ENCODE measurements at regions not wholly inside any gene's neighbourhood (a gene's known extent, or its start where the extent isn't known, plus 50 kb on each side); places are given as distances from the start of the nearest gene placed in this dataset.

- TF ChIP-seq, protein P1, sequence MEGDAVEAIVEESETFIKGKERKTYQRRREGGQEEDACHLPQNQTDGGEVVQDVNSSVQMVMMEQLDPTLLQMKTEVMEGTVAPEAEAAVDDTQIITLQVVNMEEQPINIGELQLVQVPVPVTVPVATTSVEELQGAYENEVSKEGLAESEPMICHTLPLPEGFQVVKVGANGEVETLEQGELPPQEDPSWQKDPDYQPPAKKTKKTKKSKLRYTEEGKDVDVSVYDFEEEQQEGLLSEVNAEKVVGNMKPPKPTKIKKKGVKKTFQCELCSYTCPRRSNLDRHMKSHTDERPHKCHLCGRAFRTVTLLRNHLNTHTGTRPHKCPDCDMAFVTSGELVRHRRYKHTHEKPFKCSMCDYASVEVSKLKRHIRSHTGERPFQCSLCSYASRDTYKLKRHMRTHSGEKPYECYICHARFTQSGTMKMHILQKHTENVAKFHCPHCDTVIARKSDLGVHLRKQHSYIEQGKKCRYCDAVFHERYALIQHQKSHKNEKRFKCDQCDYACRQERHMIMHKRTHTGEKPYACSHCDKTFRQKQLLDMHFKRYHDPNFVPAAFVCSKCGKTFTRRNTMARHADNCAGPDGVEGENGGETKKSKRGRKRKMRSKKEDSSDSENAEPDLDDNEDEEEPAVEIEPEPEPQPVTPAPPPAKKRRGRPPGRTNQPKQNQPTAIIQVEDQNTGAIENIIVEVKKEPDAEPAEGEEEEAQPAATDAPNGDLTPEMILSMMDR (IDR thresholded peaks at IDR 0.05) = no peak
- no peak for TF ChIP-seq POLR2A (IDR thresholded peaks at IDR 0.05)
Measured at GRCh38 chr10:78346721-78347120, 313.1 kb downstream of the RPS24 start.

All from right lobe of liver (tissue), 4 donors.